ENCODE measurements at regions not wholly inside any gene's neighbourhood (a gene's known extent, or its start where the extent isn't known, plus 50 kb on each side); places are given as distances from the start of the nearest gene placed in this dataset.

GRCh38 chr2:194252127-194252526 is 1404.9 kb upstream of the SLC39A10 start:
- TF ChIP-seq CTCF (conservative IDR thresholded peaks at IDR 0.05; ENCODE audit: low read depth, low read length) (no peak), EZH2 (IDR thresholded peaks at IDR 0.05; ENCODE audit: borderline replicate concordance, low read depth, low read length, poor library complexity, severe bottlenecking) (no peak)
